Peyer's patch (tissue), 4 donors: ENCODE measurements at regions not wholly inside any gene's neighbourhood (a gene's known extent, or its start where the extent isn't known, plus 50 kb on each side); places are given as distances from the start of the nearest gene placed in this dataset.

Experiments used
- CTCF ChIP-seq, 6 experiments: fragments of 450-650 bp in 4 of 6; fragments of 200-600 bp in 2 of 6; sonication (generic) in 1 of 6; IDR thresholded peaks; one replicate each; pipeline ENCODE4 v1.5.1; 2017 to 2019; ENCODE audit warnings: antibody characterized with exemption in 6 of 6, mild to moderate bottlenecking in 3 of 6, moderate library complexity in 1 of 6
- POLR2A ChIP-seq, 2 donors: fragments of 450-650 bp; IDR thresholded peaks; one replicate each; pipeline ENCODE4 v1.5.1; 2017; ENCODE audit warnings: antibody characterized with exemption in 2 of 2, mild to moderate bottlenecking in 2 of 2, moderate library complexity in 2 of 2

GRCh38 chr10:47081264-47081663 lies 170.0 kb downstream of the PTPN20 start:
- TF ChIP-seq CTCF (IDR thresholded peaks at IDR 0.05) (no peak), POLR2A (IDR thresholded peaks at IDR 0.05) (no peak)
